ENCODE measurements at regions not wholly inside any gene's neighbourhood (a gene's known extent, or its start where the extent isn't known, plus 50 kb on each side); places are given as distances from the start of the nearest gene placed in this dataset.
"Not testable (repeated sequence)": the region's sequence is repeated elsewhere in the genome, so short reads cannot be mapped to it uniquely, and the experiment has no call there.

DNA sequence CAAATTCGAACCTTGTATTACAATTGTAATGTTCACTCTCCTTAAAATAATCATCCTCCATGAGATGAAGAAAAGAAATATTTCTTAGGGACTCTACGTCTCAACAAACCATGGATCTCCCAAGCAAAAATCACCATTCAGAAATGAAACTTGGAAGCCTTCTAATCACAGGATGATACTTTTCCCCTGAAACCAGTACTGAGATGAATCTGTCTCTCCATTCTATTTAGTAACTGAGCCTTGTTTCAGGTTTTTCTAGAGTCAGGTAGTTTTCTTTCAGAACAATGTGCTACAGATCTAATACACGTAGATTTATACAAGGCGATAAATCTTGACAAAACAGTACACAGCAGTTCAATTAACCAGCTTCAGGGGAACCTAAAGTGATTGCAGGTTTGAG, 660.1 kb upstream of the CBLB start:
- in situ Hi-C loops (cut with HindIII; ENCODE audit: low sequenced_read_pairs): no loop called here
- TF ChIP-seq, protein P1, sequence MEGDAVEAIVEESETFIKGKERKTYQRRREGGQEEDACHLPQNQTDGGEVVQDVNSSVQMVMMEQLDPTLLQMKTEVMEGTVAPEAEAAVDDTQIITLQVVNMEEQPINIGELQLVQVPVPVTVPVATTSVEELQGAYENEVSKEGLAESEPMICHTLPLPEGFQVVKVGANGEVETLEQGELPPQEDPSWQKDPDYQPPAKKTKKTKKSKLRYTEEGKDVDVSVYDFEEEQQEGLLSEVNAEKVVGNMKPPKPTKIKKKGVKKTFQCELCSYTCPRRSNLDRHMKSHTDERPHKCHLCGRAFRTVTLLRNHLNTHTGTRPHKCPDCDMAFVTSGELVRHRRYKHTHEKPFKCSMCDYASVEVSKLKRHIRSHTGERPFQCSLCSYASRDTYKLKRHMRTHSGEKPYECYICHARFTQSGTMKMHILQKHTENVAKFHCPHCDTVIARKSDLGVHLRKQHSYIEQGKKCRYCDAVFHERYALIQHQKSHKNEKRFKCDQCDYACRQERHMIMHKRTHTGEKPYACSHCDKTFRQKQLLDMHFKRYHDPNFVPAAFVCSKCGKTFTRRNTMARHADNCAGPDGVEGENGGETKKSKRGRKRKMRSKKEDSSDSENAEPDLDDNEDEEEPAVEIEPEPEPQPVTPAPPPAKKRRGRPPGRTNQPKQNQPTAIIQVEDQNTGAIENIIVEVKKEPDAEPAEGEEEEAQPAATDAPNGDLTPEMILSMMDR (IDR thresholded peaks at IDR 0.05; ENCODE audit: low read depth, low read length): no peak
- no peak overlapping the region for H3K4me3 ChIP-seq (ENCODE audit: low read depth, low read length)
- no peak for DNase-seq (ENCODE audit: low read depth, low spot score)

- H3K4me3 ChIP-seq (ENCODE audit: low read depth, low read length): no peak overlapping the region
- in situ Hi-C loops (cut with HindIII; ENCODE audit: low sequenced_read_pairs): no loop called here
- TF ChIP-seq, protein P1 (IDR thresholded peaks at IDR 0.05; ENCODE audit: low read depth, low read length): no peak
- no peak for DNase-seq (ENCODE audit: low read depth, low spot score)
These were observed 660.9 kb upstream of the CBLB start for GRCh38 chr3:106529738-106530137.

GRCh38 chr3:106530367-106530766, 661.6 kb upstream of the CBLB start:
- DNase-seq (ENCODE audit: low read depth, low spot score): no peak
- in situ Hi-C loops (cut with HindIII; ENCODE audit: low sequenced_read_pairs): no loop called here
- TF ChIP-seq, protein P1 (IDR thresholded peaks at IDR 0.05; ENCODE audit: low read depth, low read length): no peak
- no peak overlapping the region for H3K4me3 ChIP-seq (ENCODE audit: low read depth, low read length)

DNA sequence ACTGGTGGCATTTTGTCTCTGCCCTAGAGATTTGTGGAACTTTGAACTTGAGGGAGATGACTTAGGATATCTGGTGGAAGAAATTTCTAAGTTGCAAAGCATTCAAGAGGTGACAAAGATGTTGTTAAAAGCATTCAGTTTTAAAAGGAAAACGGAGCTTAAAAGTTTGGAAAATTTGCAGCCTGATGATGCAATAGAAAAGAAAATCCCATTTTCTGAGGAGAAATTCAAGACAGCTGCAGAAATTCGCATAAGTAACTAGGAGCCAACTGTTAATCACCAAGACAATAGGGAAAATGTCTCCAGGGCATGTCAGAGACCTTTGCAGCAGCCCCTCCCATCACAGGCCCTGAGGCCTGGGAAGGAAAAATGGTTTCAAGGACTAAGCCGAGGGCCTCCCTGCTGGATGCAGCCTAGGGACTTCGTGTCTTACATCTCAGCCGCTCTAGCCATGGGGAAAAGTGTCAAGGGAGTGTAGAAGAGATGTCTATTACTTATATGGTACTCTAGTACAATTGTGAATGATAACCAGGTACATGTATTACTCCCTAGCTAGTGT, 663.0 kb upstream of the CBLB start:
- DNase-seq (ENCODE audit: low read depth, low spot score); H3K4me3 ChIP-seq (ENCODE audit: low read depth, low read length); in situ Hi-C loops (cut with HindIII; ENCODE audit: low sequenced_read_pairs): not testable (repeated sequence)

- DNase-seq (ENCODE audit: low read depth, low spot score): no peak
- TF ChIP-seq, protein P1 (IDR thresholded peaks at IDR 0.05; ENCODE audit: low read depth, low read length): no peak
- no peak overlapping the region for H3K4me3 ChIP-seq (ENCODE audit: low read depth, low read length)
- in situ Hi-C loops (cut with HindIII; ENCODE audit: low sequenced_read_pairs): no loop called here
These were observed 664.4 kb upstream of the CBLB start for GRCh38 chr3:106533093-106533787.

- TF ChIP-seq, protein P1 (IDR thresholded peaks at IDR 0.05; ENCODE audit: low read depth, low read length): no peak
- no peak overlapping the region for H3K4me3 ChIP-seq (ENCODE audit: low read depth, low read length)
- in situ Hi-C loops (cut with HindIII; ENCODE audit: low sequenced_read_pairs): no loop called here
- DNase-seq (ENCODE audit: low read depth, low spot score): no peak
These were observed 665.0 kb upstream of the CBLB start for GRCh38 chr3:106533788-106534160.

- in situ Hi-C loops (cut with HindIII; ENCODE audit: low sequenced_read_pairs): no loop called here
- H3K4me3 ChIP-seq (ENCODE audit: low read depth, low read length): no peak overlapping the region
- DNase-seq (ENCODE audit: low read depth, low spot score): peak; percentile 94
- TF ChIP-seq, protein P1 (IDR thresholded peaks at IDR 0.05; ENCODE audit: low read depth, low read length): no peak
These were observed 665.4 kb upstream of the CBLB start for GRCh38 chr3:106534206-106534605.
